SK-N-SH (cell line): ENCODE measurements at regions not wholly inside any gene's neighbourhood (a gene's known extent, or its start where the extent isn't known, plus 50 kb on each side); places are given as distances from the start of the nearest gene placed in this dataset.

Experiments used
- CTCF ChIA-PET: fragments of 300-600, 350-600 bp; formaldehyde crosslinking; extraction: SDS; loops from one replicate; lab custom pipeline; 2021; lab: Yijun Ruan, JAX
- POLR2A ChIA-PET: fragments of 350-600 bp; sonication (Branson Sonifier 250); formaldehyde crosslinking; extraction: SDS; loops from one replicate; lab custom pipeline; 2020; ENCODE audit warnings: antibody characterized with exemption, inconsistent platforms; lab: Yijun Ruan, JAX
- DNase-seq: peaks from one replicate; pipeline ENCODE4 v3.0.0; 2012
- H2AFZ ChIP-seq: fragments of 200-600 bp; sonication (generic); 2 replicates; pipeline ENCODE4 v1.8.1; 2016; ENCODE audit warnings: antibody characterized with exemption, mild to moderate bottlenecking, low read depth
- H3F3A ChIP-seq: fragments of 200-600 bp; sonication (generic); replicated peaks from 2 replicates; pipeline ENCODE3; 2016; ENCODE audit warnings: antibody characterized with exemption, mild to moderate bottlenecking; ENCODE audit not compliant: insufficient read depth
- H3K27ac ChIP-seq, 2 experiments: fragments of 200-500 bp in 1 of 2; fragments of 200-600 bp in 1 of 2; sonication (Bioruptor generic) in 1 of 2; sonication (generic), shearing (Covaris generic) in 1 of 2; 2 replicates each; pipeline versions ENCODE4 v1.5.1 to v1.6.1; 2014 to 2016; ENCODE audit warnings: low read depth in 2 of 2, inconsistent platforms in 1 of 2, low read length in 1 of 2, mild to moderate bottlenecking in 1 of 2, mixed read lengths in 1 of 2
- H3K27me3 ChIP-seq: fragments of 200-600 bp; sonication (generic), shearing (Covaris generic); 2 replicates; pipeline ENCODE4 v1.6.1; 2016; ENCODE audit warnings: mixed run types; ENCODE audit not compliant: insufficient read depth
- H3K36me3 ChIP-seq, 2 experiments: fragments of 200-500 bp in 1 of 2; fragments of 200-600 bp in 1 of 2; sonication (Bioruptor generic) in 1 of 2; sonication (generic) in 1 of 2; replicated peaks in 1 of 2; 2 replicates each; pipeline versions ENCODE3 to v1.5.1; 2014 to 2016; ENCODE audit warnings: low read length in 1 of 2, mild to moderate bottlenecking in 1 of 2; ENCODE audit not compliant: insufficient read depth in 2 of 2, control insufficient read depth in 1 of 2
- H3K4me1 ChIP-seq, 2 experiments: fragments of 200-500 bp in 1 of 2; fragments of 200-600 bp in 1 of 2; sonication (Bioruptor generic) in 1 of 2; sonication (generic), shearing (Covaris generic) in 1 of 2; 2 replicates each; pipeline versions ENCODE4 v1.5.1 to v1.6.1; 2014 to 2016; ENCODE audit warnings: low read depth in 1 of 2, low read length in 1 of 2, mixed run types in 1 of 2; ENCODE audit not compliant: insufficient read depth in 2 of 2, control insufficient read depth in 1 of 2
- H3K4me2 ChIP-seq: fragments of 200-600 bp; sonication (generic), shearing (Covaris generic); 2 replicates; pipeline ENCODE4 v1.6.1; 2017; ENCODE audit warnings: mixed run types
- H3K4me3 ChIP-seq, 2 experiments: fragments of 200-500 bp in 1 of 2; fragments of 200-600 bp in 1 of 2; sonication (Bioruptor generic) in 1 of 2; sonication (generic), shearing (Covaris generic) in 1 of 2; 2 replicates each; pipeline versions ENCODE4 v1.5.1 to v1.8.1; 2014 to 2016; ENCODE audit warnings: low read depth in 2 of 2, inconsistent platforms in 1 of 2, low read length in 1 of 2, mild to moderate bottlenecking in 1 of 2, mixed read lengths in 1 of 2, moderate library complexity in 1 of 2
- H3K79me2 ChIP-seq: fragments of 200-600 bp; sonication (generic); 2 replicates; pipeline ENCODE4 v1.8.1; 2017; ENCODE audit warnings: mild to moderate bottlenecking; ENCODE audit not compliant: insufficient read depth
- H3K9ac ChIP-seq: fragments of 200-600 bp; sonication (generic); 2 replicates; pipeline ENCODE4 v1.6.1; 2017; ENCODE audit warnings: mixed run types
- H3K9me2 ChIP-seq: fragments of 200-600 bp; sonication (generic); 2 replicates; pipeline ENCODE4 v1.6.1; 2017; ENCODE audit warnings: mixed run types
- H3K9me3 ChIP-seq: fragments of 200-600 bp; sonication (generic); 2 replicates; pipeline ENCODE4 v1.6.1; 2017; ENCODE audit warnings: mixed run types, mild to moderate bottlenecking, moderate library complexity
- H4K20me1 ChIP-seq: fragments of 200-600 bp; sonication (generic); 2 replicates; pipeline ENCODE4 v1.6.1; 2017; ENCODE audit warnings: mild to moderate bottlenecking, mixed run types; ENCODE audit not compliant: insufficient read depth
- CHD2 ChIP-seq: fragments of 150-350 bp; IDR thresholded peaks from 2 replicates; pipeline ENCODE4 v1.6.1; 2018; ENCODE audit warnings: low read length; ENCODE audit not compliant: partially characterized antibody
- EZH2phosphoT487 ChIP-seq: fragments of 200-600 bp; sonication (generic); IDR thresholded peaks from 2 replicates; pipeline ENCODE4 v1.6.1; 2017; ENCODE audit warnings: low read depth, mixed run types, mild to moderate bottlenecking, antibody characterized with exemption, moderate library complexity, borderline replicate concordance
- FOSL2 ChIP-seq: IDR thresholded peaks from 2 replicates; pipeline ENCODE4 v1.4.0; 2012; ENCODE audit warnings: low read depth, mild to moderate bottlenecking, moderate library complexity, borderline replicate concordance
- FOXJ3 ChIP-seq: sonication (generic); formaldehyde crosslinking; IDR thresholded peaks from 2 replicates; pipeline ENCODE4 v1.5.1; 2020; ENCODE audit warnings: mild to moderate bottlenecking, missing genetic modification reagents
- GATA2 ChIP-seq: sonication (generic); formaldehyde crosslinking; IDR thresholded peaks from 2 replicates; pipeline ENCODE4 v1.5.0; 2020; ENCODE audit warnings: mild to moderate bottlenecking, missing genetic modification reagents
- JUND ChIP-seq: IDR thresholded peaks from 2 replicates; pipeline ENCODE4 v1.4.0; 2012
- MEF2A ChIP-seq: IDR thresholded peaks from 2 replicates; pipeline ENCODE4 v1.4.0; 2012; ENCODE audit warnings: low read depth, borderline replicate concordance
- NFIC ChIP-seq: IDR thresholded peaks from 2 replicates; pipeline ENCODE4 v1.4.0; 2012; ENCODE audit warnings: borderline replicate concordance
- POLR2AphosphoS5 ChIP-seq: IDR thresholded peaks from 2 replicates; pipeline ENCODE4 v1.6.1; 2012; ENCODE audit warnings: low read depth, low read length
- RAD21 ChIP-seq: IDR thresholded peaks from 2 replicates; pipeline ENCODE4 v1.6.1; 2012; ENCODE audit warnings: mild to moderate bottlenecking, low read length
- RCOR1 ChIP-seq: fragments of 150-350 bp; IDR thresholded peaks from 2 replicates; pipeline ENCODE4 v1.6.1; 2017; ENCODE audit warnings: antibody characterized with exemption, low read length
- SIN3A ChIP-seq: IDR thresholded peaks from 2 replicates; pipeline ENCODE4 v1.6.1; 2012; ENCODE audit warnings: low read depth, mild to moderate bottlenecking, low read length, moderate library complexity, borderline replicate concordance
- TAF1 ChIP-seq: IDR thresholded peaks from 2 replicates; pipeline ENCODE4 v1.6.1; 2012; ENCODE audit warnings: low read depth, mild to moderate bottlenecking, low read length, moderate library complexity, borderline replicate concordance
- TEAD4 ChIP-seq: IDR thresholded peaks from 2 replicates; pipeline ENCODE4 v1.4.0; 2012; ENCODE audit warnings: mild to moderate bottlenecking, borderline replicate concordance; ENCODE audit not compliant: insufficient read depth
- YY1 ChIP-seq: IDR thresholded peaks from 2 replicates; pipeline ENCODE4 v1.4.0; 2012; ENCODE audit warnings: low read depth, mild to moderate bottlenecking
- WGBS: methylation state at CpG from one replicate; pipeline ENCODE4 v1.1.6; 2017; ENCODE audit warnings: low lambda C conversion rate; 5-methylcytosine and 5-hydroxymethylcytosine counted together
- TF ChIP-seq, protein P1 (sequence below): IDR thresholded peaks from 2 replicates; pipeline ENCODE4; 2012
- TF ChIP-seq, protein P2 (sequence below): fragments of 150-350 bp; IDR thresholded peaks from 2 replicates; pipeline ENCODE4 v1.6.1; 2016; ENCODE audit warnings: mild to moderate bottlenecking, low read depth, low read length
- TF ChIP-seq, protein P3 (sequence below): fragments of 200-600 bp; sonication (generic); IDR thresholded peaks from 2 replicates; pipeline ENCODE4 v1.6.1; 2017; ENCODE audit warnings: antibody characterized with exemption, mild to moderate bottlenecking, moderate library complexity
- TF ChIP-seq, protein P4 (sequence below): fragments of 150-350 bp; IDR thresholded peaks from 2 replicates; pipeline ENCODE4 v1.6.1; 2017; ENCODE audit warnings: antibody characterized with exemption, low read length, low read depth, borderline replicate concordance
- TF ChIP-seq, protein P5 (sequence below): IDR thresholded peaks from 2 replicates; pipeline ENCODE4 v1.4.0; 2012; ENCODE audit warnings: low read depth, borderline replicate concordance

DNA sequence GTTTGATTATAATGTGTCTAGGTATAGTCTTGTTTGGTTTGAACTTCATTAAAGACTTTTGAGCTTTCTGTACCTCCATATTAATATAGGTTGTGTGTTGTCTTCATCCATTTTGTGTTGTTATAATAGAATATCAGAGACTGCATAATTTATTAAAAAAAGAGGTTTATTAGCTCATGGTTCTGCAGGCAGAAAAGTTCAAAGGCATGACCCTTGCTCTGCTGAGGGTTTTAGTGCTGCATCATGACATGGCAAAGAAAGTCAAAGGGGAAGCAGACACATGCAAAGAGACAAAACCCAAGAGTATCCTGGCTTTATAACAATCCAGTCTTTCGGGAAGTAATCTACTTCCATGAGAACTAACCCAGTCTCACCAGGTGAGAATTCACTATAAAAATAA lies 358.2 kb downstream of the EDEM1 start (continued):
- TF ChIP-seq NFIC: no peak
- TF ChIP-seq JUND: no peak
- TF ChIP-seq, protein P1, sequence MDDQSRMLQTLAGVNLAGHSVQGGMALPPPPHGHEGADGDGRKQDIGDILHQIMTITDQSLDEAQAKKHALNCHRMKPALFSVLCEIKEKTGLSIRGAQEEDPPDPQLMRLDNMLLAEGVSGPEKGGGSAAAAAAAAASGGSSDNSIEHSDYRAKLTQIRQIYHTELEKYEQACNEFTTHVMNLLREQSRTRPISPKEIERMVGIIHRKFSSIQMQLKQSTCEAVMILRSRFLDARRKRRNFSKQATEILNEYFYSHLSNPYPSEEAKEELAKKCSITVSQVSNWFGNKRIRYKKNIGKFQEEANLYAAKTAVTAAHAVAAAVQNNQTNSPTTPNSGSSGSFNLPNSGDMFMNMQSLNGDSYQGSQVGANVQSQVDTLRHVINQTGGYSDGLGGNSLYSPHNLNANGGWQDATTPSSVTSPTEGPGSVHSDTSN: no peak
- TF ChIP-seq RAD21: no peak
- TF ChIP-seq, all 33 proteins: peak for 0

DNA sequence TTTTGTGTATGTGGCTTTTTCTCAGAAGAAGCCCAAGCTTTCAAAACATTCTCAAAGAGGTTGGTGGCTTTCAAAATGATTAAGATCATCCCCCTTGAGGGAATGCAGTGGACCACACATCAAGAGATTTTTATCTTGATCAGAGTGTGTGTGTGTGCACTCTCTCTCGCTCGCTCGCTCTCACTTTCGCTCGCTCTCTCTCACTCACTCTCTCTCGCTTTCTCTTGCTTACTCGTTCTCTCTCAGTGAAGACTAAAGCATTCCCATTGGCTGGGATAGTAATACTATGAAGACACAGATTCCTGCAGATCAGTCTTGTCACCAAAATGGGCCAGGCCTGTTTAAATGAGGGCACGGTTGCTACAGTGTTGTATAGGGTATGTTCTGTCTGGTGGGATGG lies 365.7 kb downstream of the EDEM1 start:
- CTCF ChIA-PET: no interaction called here
- WGBS: 13% methylated on average over 8 of the region's 8 CpGs

More for the DNA sequence above, 365.7 kb downstream of the EDEM1 start:
- DNase-seq: no peak
- Histone ChIP-seq H3K27ac (no peak overlapping the region), H3K9me2 (no peaks in the 10 kb centered on the region), H3K4me2 (no peak overlapping the region), H3K27me3 (no peaks in the 10 kb centered on the region), H3K4me1 (no peaks in the 10 kb centered on the region), H3K4me3 (no peak overlapping the region), H3K9me3 (no peaks in the 10 kb centered on the region), H2AFZ (no peak overlapping the region), H3K9ac (no peak overlapping the region)
- TF ChIP-seq POLR2AphosphoS5 (no peak), YY1 (no peak), FOXJ3 (CRISPR knock-in tag) (no peak), MEF2A (no peak), GATA2 (CRISPR knock-in tag) (no peak), TEAD4 (no peak), SIN3A (no peak), TAF1 (no peak), JUND (no peak), FOSL2 (no peak), CHD2 (no peak), RCOR1 (no peak), EZH2phosphoT487 (no peak)
- TF ChIP-seq, protein P2, sequence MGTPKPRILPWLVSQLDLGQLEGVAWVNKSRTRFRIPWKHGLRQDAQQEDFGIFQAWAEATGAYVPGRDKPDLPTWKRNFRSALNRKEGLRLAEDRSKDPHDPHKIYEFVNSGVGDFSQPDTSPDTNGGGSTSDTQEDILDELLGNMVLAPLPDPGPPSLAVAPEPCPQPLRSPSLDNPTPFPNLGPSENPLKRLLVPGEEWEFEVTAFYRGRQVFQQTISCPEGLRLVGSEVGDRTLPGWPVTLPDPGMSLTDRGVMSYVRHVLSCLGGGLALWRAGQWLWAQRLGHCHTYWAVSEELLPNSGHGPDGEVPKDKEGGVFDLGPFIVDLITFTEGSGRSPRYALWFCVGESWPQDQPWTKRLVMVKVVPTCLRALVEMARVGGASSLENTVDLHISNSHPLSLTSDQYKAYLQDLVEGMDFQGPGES: no peak
- TF ChIP-seq, protein P1: no peak
- TF ChIP-seq, protein P3, sequence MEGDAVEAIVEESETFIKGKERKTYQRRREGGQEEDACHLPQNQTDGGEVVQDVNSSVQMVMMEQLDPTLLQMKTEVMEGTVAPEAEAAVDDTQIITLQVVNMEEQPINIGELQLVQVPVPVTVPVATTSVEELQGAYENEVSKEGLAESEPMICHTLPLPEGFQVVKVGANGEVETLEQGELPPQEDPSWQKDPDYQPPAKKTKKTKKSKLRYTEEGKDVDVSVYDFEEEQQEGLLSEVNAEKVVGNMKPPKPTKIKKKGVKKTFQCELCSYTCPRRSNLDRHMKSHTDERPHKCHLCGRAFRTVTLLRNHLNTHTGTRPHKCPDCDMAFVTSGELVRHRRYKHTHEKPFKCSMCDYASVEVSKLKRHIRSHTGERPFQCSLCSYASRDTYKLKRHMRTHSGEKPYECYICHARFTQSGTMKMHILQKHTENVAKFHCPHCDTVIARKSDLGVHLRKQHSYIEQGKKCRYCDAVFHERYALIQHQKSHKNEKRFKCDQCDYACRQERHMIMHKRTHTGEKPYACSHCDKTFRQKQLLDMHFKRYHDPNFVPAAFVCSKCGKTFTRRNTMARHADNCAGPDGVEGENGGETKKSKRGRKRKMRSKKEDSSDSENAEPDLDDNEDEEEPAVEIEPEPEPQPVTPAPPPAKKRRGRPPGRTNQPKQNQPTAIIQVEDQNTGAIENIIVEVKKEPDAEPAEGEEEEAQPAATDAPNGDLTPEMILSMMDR: no peak
- TF ChIP-seq, protein P4, sequence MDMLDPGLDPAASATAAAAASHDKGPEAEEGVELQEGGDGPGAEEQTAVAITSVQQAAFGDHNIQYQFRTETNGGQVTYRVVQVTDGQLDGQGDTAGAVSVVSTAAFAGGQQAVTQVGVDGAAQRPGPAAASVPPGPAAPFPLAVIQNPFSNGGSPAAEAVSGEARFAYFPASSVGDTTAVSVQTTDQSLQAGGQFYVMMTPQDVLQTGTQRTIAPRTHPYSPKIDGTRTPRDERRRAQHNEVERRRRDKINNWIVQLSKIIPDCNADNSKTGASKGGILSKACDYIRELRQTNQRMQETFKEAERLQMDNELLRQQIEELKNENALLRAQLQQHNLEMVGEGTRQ: no peak
- TF ChIP-seq, protein P5, sequence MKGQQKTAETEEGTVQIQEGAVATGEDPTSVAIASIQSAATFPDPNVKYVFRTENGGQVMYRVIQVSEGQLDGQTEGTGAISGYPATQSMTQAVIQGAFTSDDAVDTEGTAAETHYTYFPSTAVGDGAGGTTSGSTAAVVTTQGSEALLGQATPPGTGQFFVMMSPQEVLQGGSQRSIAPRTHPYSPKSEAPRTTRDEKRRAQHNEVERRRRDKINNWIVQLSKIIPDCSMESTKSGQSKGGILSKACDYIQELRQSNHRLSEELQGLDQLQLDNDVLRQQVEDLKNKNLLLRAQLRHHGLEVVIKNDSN: no peak
- TF ChIP-seq, all 33 proteins: peak for 0
- Histone ChIP-seq H3F3A (no peaks in the 10 kb centered on the region), H3K79me2 (no peaks in the 10 kb centered on the region), H4K20me1 (no peaks in the 10 kb centered on the region), H3K36me3 (no peaks in the 10 kb centered on the region)
- POLR2A ChIA-PET: no interaction called here
